T-helper 9 cell (primary cell): ENCODE measurements at regions not wholly inside any gene's neighbourhood (a gene's known extent, or its start where the extent isn't known, plus 50 kb on each side); places are given as distances from the start of the nearest gene placed in this dataset.

Experiments
- DNase-seq: peaks from one replicate; pipeline ENCODE4 v3.0.0-alpha.2; 2020

- no peak for DNase-seq
Measured at GRCh38 chr10:90417476-90418210, 440.2 kb downstream of the HTR7 start.

GRCh38 chr10:90418869-90419652 is 438.8 kb downstream of the HTR7 start:
- no peak for DNase-seq

- no peak for DNase-seq
Measured at GRCh38 chr10:90420637-90421318, 437.1 kb downstream of the HTR7 start.

- DNase-seq = no peak
Measured at GRCh38 chr10:90421874-90422273, 436.0 kb downstream of the HTR7 start.

GRCh38 chr10:90424730-90425129 is 433.1 kb downstream of the HTR7 start:
- no peak for DNase-seq

- no peak for DNase-seq
Measured at GRCh38 chr10:90430186-90430585, 427.7 kb downstream of the HTR7 start.

GRCh38 chr10:90432866-90433265 is 425.0 kb downstream of the HTR7 start:
- DNase-seq = no peak

GRCh38 chr10:90435296-90435695 is 422.5 kb downstream of the HTR7 start:
- DNase-seq = no peak

GRCh38 chr10:90437452-90437851 is 420.4 kb downstream of the HTR7 start:
- no peak for DNase-seq

GRCh38 chr10:90440870-90441269 is 417.0 kb downstream of the HTR7 start:
- DNase-seq = no peak

GRCh38 chr10:90443342-90443741 is 414.5 kb downstream of the HTR7 start:
- DNase-seq = no peak

GRCh38 chr10:90447831-90448230 is 410.0 kb downstream of the HTR7 start:
- DNase-seq = no peak

- DNase-seq = no peak
Measured at GRCh38 chr10:90450797-90451196, 407.0 kb downstream of the HTR7 start.

- no peak for DNase-seq
Measured at GRCh38 chr10:90451283-90451682, 406.6 kb downstream of the HTR7 start.

- DNase-seq = no peak
Measured at GRCh38 chr10:90458054-90458453, 399.8 kb downstream of the HTR7 start.

GRCh38 chr10:90458571-90458970 is 399.3 kb downstream of the HTR7 start:
- no peak for DNase-seq

GRCh38 chr10:90461437-90462155 is 396.2 kb downstream of the HTR7 start:
- no peak for DNase-seq

- DNase-seq = no peak
Measured at GRCh38 chr10:90462749-90463470, 394.9 kb downstream of the HTR7 start.

GRCh38 chr10:90464329-90464728 is 393.5 kb downstream of the HTR7 start:
- DNase-seq = no peak

GRCh38 chr10:90470966-90471365 is 386.9 kb downstream of the HTR7 start:
- DNase-seq = no peak

- no peak for DNase-seq
Measured at GRCh38 chr10:90480466-90480865, 377.4 kb downstream of the HTR7 start.

- DNase-seq = no peak
Measured at GRCh38 chr10:90481326-90481923, 376.4 kb downstream of the HTR7 start.
